WTC11 (cell line): ENCODE measurements at regions not wholly inside any gene's neighbourhood (a gene's known extent, or its start where the extent isn't known, plus 50 kb on each side); places are given as distances from the start of the nearest gene placed in this dataset.

Experiments
- CTCF ChIP-seq: fragments of 200-600 bp; IDR thresholded peaks from 2 replicates; pipeline ENCODE4 v1.8.0; 2022; ENCODE audit warnings: antibody characterized with exemption
- E2F5 ChIP-seq: sonication (generic); formaldehyde crosslinking; IDR thresholded peaks from 2 replicates; pipeline ENCODE4 v1.8.1; 2022; ENCODE audit warnings: mild to moderate bottlenecking, moderate library complexity, missing genetic modification reagents
- FOXP4 ChIP-seq: sonication (generic); formaldehyde crosslinking; IDR thresholded peaks from 2 replicates; pipeline ENCODE4 v1.8.0; 2022; ENCODE audit warnings: mild to moderate bottlenecking, missing genetic modification reagents
- STAT6 ChIP-seq: sonication (generic); formaldehyde crosslinking; conservative IDR thresholded peaks from 2 replicates; pipeline ENCODE4 v1.8.1; 2023; ENCODE audit warnings: mild to moderate bottlenecking, low read depth, missing genetic modification reagents, moderate library complexity
- TP53 ChIP-seq: sonication (generic); formaldehyde crosslinking; IDR thresholded peaks from 2 replicates; pipeline ENCODE4 v1.8.1; 2023; ENCODE audit warnings: mild to moderate bottlenecking, missing genetic modification reagents

GRCh38 chr2:83464444-83464843, 994.6 kb downstream of the SUCLG1 start:
- TF ChIP-seq CTCF (no peak), FOXP4 (no peak), TP53 (CRISPR knock-in tag) (no peak), STAT6 (no peak), E2F5 (CRISPR knock-in tag) (no peak)
